H1 (cell line): ENCODE measurements at regions not wholly inside any gene's neighbourhood (a gene's known extent, or its start where the extent isn't known, plus 50 kb on each side); places are given as distances from the start of the nearest gene placed in this dataset.

Source experiments
- CTCF ChIA-PET: fragments of 300-600 bp; sonication (Branson Sonifier 250); formaldehyde crosslinking; loops from one replicate; lab custom pipeline; 2021; ENCODE audit not compliant: partially characterized antibody; lab: Charles Lee
- POLR2A ChIA-PET: fragments of 300-600 bp; sonication (Branson Sonifier 250); formaldehyde crosslinking; loops from one replicate; lab custom pipeline; 2021; ENCODE audit warnings: inconsistent platforms; ENCODE audit not compliant: partially characterized antibody; lab: Charles Lee
- DNase-seq, 2 experiments: peaks; one replicate each; pipeline versions ENCODE4 v3.0.0 to v3.0.0-alpha.2; 2010 to 2022; ENCODE audit warnings: low spot score in 2 of 2, low read depth in 1 of 2, mixed read lengths in 1 of 2
- FAIRE-seq: peaks from 2 replicates; lab custom pipeline; 2011; peaks lifted over from hg19 to GRCh38; lab: Jason Lieb, UNC
- H2AFZ ChIP-seq: 2 replicates; pipeline ENCODE4 v1.8.1; 2012; ENCODE audit warnings: low read length, inconsistent platforms
- H2AK5ac ChIP-seq: 2 replicates; pipeline ENCODE4 v1.6.1; 2013; ENCODE audit warnings: low read depth, low read length
- H2BK120ac ChIP-seq: replicated peaks from 2 replicates; pipeline ENCODE3; 2013; ENCODE audit warnings: low read depth, low read length, inconsistent platforms
- H2BK12ac ChIP-seq: 2 replicates; pipeline ENCODE4 v1.6.1; 2013; ENCODE audit warnings: low read depth, low read length
- H2BK15ac ChIP-seq: 2 replicates; pipeline ENCODE4 v1.6.1; 2013; ENCODE audit warnings: low read length
- H2BK20ac ChIP-seq: 2 replicates; pipeline ENCODE4 v1.6.1; 2013; ENCODE audit warnings: low read length
- H2BK5ac ChIP-seq: 2 replicates; pipeline ENCODE4 v1.6.1; 2013; ENCODE audit warnings: low read depth, low read length
- H3K14ac ChIP-seq: 2 replicates; pipeline ENCODE4 v1.6.1; 2013; ENCODE audit warnings: inconsistent platforms; ENCODE audit not compliant: insufficient read length
- H3K18ac ChIP-seq: 2 replicates; pipeline ENCODE4 v1.6.1; 2013; ENCODE audit warnings: low read length; ENCODE audit errors: extremely low read depth
- H3K23ac ChIP-seq: 2 replicates; pipeline ENCODE4 v1.6.1; 2013; ENCODE audit warnings: inconsistent platforms; ENCODE audit not compliant: insufficient read length
- H3K23me2 ChIP-seq: 2 replicates; pipeline ENCODE4 v1.6.1; 2013; ENCODE audit warnings: low read depth, low read length
- H3K27ac ChIP-seq: 2 replicates; pipeline ENCODE4 v1.6.1; 2011; ENCODE audit warnings: low read depth, low read length, inconsistent platforms
- H3K27me3 ChIP-seq, 4 experiments: replicated peaks in 1 of 4; 1 replicate in 1 of 4; 2 replicates in 3 of 4; pipeline versions ENCODE4 v1.6.1 to v1.8.1; 2011 to 2013; ENCODE audit warnings: low read length in 3 of 4, mild to moderate bottlenecking in 3 of 4, inconsistent platforms in 2 of 4, mixed read lengths in 2 of 4, moderate library complexity in 1 of 4; ENCODE audit not compliant: control insufficient read depth in 3 of 4, insufficient read depth in 3 of 4; ENCODE audit errors: extremely low read depth in 1 of 4
- H3K36me3 ChIP-seq, 4 experiments: 2 replicates each; pipeline versions ENCODE4 v1.6.1 to v1.8.1; 2011 to 2013; ENCODE audit warnings: mild to moderate bottlenecking in 4 of 4, low read length in 3 of 4, moderate library complexity in 2 of 4, control low read depth in 1 of 4, inconsistent platforms in 1 of 4; ENCODE audit not compliant: insufficient read depth in 4 of 4, control insufficient read depth in 2 of 4
- H3K4ac ChIP-seq: replicated peaks from 2 replicates; pipeline ENCODE3; 2013; ENCODE audit warnings: low read length, low read depth, mixed read lengths, inconsistent platforms; ENCODE audit not compliant: insufficient read length
- H3K4me1 ChIP-seq, 4 experiments: replicated peaks in 1 of 4; 1 replicate in 1 of 4; 2 replicates in 3 of 4; pipeline versions ENCODE4 v1.6.1 to v1.8.1; 2011 to 2013; ENCODE audit warnings: low read length in 3 of 4, inconsistent platforms in 2 of 4, mixed read lengths in 1 of 4; ENCODE audit not compliant: insufficient read depth in 4 of 4, control insufficient read depth in 3 of 4
- H3K4me2 ChIP-seq, 2 experiments: 2 replicates each; pipeline versions ENCODE4 v1.6.1 to v1.8.1; 2011 to 2013; ENCODE audit warnings: low read depth in 2 of 2, low read length in 2 of 2, control low read depth in 1 of 2, inconsistent platforms in 1 of 2, mild to moderate bottlenecking in 1 of 2; ENCODE audit not compliant: insufficient read depth in 1 of 2
- H3K4me3 ChIP-seq, 4 experiments: fragments of 200-600, 300-600 bp in 1 of 4; sonication (generic), shearing (Covaris generic), sonication (Bioruptor Twin) in 1 of 4; 2 replicates each; pipeline versions ENCODE4 v1.5.1 to v1.8.1; 2011 to 2016; ENCODE audit warnings: low read length in 4 of 4, low read depth in 3 of 4, control low read depth in 2 of 4, inconsistent platforms in 2 of 4, mild to moderate bottlenecking in 2 of 4, mixed read lengths in 1 of 4, moderate library complexity in 1 of 4; ENCODE audit not compliant: insufficient read depth in 2 of 4; ENCODE audit errors: extremely low read depth in 1 of 4
- H3K56ac ChIP-seq: replicated peaks from 2 replicates; pipeline ENCODE3; 2013; ENCODE audit warnings: low read depth, mild to moderate bottlenecking, mixed read lengths, low read length, inconsistent platforms; ENCODE audit not compliant: insufficient read length
- H3K79me1 ChIP-seq: 2 replicates; pipeline ENCODE4 v1.6.1; 2013; ENCODE audit warnings: low read depth, low read length, control low read depth
- H3K79me2 ChIP-seq, 2 experiments: 2 replicates each; pipeline versions ENCODE4 v1.6.1 to v1.8.1; 2012 to 2013; ENCODE audit warnings: low read length in 2 of 2, mild to moderate bottlenecking in 2 of 2, inconsistent platforms in 1 of 2; ENCODE audit not compliant: insufficient read depth in 2 of 2, control insufficient read depth in 1 of 2
- H3K9ac ChIP-seq, 4 experiments: replicated peaks in 1 of 4; 1 replicate in 1 of 4; 2 replicates in 3 of 4; pipeline versions ENCODE4 v1.6.1 to v1.8.1; 2011 to 2013; ENCODE audit warnings: low read depth in 3 of 4, low read length in 3 of 4, control low read depth in 2 of 4, mild to moderate bottlenecking in 2 of 4, moderate library complexity in 2 of 4, inconsistent platforms in 1 of 4; ENCODE audit errors: extremely low read depth in 1 of 4
- H3K9me3 ChIP-seq, 2 experiments: 2 replicates each; pipeline versions ENCODE4 v1.6.1 to v1.8.1; 2012 to 2013; ENCODE audit warnings: mild to moderate bottlenecking in 2 of 2, moderate library complexity in 2 of 2, control low read depth in 1 of 2, inconsistent platforms in 1 of 2, low read depth in 1 of 2, low read length in 1 of 2, mixed read lengths in 1 of 2; ENCODE audit not compliant: insufficient read depth in 2 of 2
- H4K20me1 ChIP-seq, 2 experiments: replicated peaks in 1 of 2; 2 replicates each; pipeline versions ENCODE3 to v1.8.1; 2011 to 2013; ENCODE audit warnings: inconsistent platforms in 2 of 2, low read length in 2 of 2, mild to moderate bottlenecking in 1 of 2; ENCODE audit not compliant: insufficient read depth in 2 of 2, control insufficient read depth in 1 of 2
- H4K5ac ChIP-seq: 2 replicates; pipeline ENCODE4 v1.6.1; 2013; ENCODE audit warnings: low read length, low read depth, mixed read lengths, inconsistent platforms; ENCODE audit not compliant: insufficient read length
- H4K8ac ChIP-seq: 2 replicates; pipeline ENCODE4 v1.8.0; 2013; ENCODE audit warnings: mild to moderate bottlenecking, moderate library complexity, low read length, inconsistent platforms; ENCODE audit not compliant: insufficient read depth; ENCODE audit errors: extremely low read depth
- H4K91ac ChIP-seq: replicated peaks from 2 replicates; pipeline ENCODE3; 2013; ENCODE audit warnings: low read length, mixed read lengths, inconsistent platforms; ENCODE audit not compliant: insufficient read length
- BACH1 ChIP-seq: IDR thresholded peaks from 2 replicates; pipeline ENCODE4 v1.6.1; 2012; ENCODE audit warnings: low read length, improper control_type of control experiment
- CBX5 ChIP-seq: fragments of 300-800, 300-1000 bp; sonication (generic); IDR thresholded peaks from 2 replicates; pipeline ENCODE4 v1.7.1; 2016; ENCODE audit warnings: antibody characterized with exemption, low read length, low read depth
- CHD1 ChIP-seq: IDR thresholded peaks from 2 replicates; pipeline ENCODE4 v1.6.1; 2012; ENCODE audit warnings: low read depth, low read length, improper control_type of control experiment
- HDAC2 ChIP-seq, 2 experiments: fragments of 300-600 bp in 1 of 2; sonication (generic) in 1 of 2; IDR thresholded peaks; 2 replicates each; pipeline ENCODE4 v1.6.1; 2011 to 2012; ENCODE audit warnings: low read depth in 2 of 2, low read length in 2 of 2, mild to moderate bottlenecking in 2 of 2, moderate library complexity in 2 of 2, borderline replicate concordance in 1 of 2, inconsistent platforms in 1 of 2
- HDAC6 ChIP-seq: IDR thresholded peaks from one replicate; pipeline ENCODE4 v1.7.1; 2012; ENCODE audit warnings: low read depth, mild to moderate bottlenecking, inconsistent platforms, low read length, moderate library complexity
- KDM1A ChIP-seq: fragments of 200-600, 300-600 bp; sonication (generic); IDR thresholded peaks from 2 replicates; pipeline ENCODE4 v1.7.1; 2016; ENCODE audit warnings: mild to moderate bottlenecking, low read length, borderline replicate concordance
- NRF1 ChIP-seq: IDR thresholded peaks from 2 replicates; pipeline ENCODE4 v1.6.1; 2011; ENCODE audit warnings: mild to moderate bottlenecking, low read depth, low read length, improper control_type of control experiment
- POU5F1 ChIP-seq: IDR thresholded peaks from 2 replicates; pipeline ENCODE4 v1.6.1; 2011; ENCODE audit warnings: low read depth, mild to moderate bottlenecking, low read length, moderate library complexity
- RFX5 ChIP-seq: IDR thresholded peaks from 2 replicates; pipeline ENCODE4 v1.6.1; 2011; ENCODE audit warnings: low read depth, low read length, improper control_type of control experiment, borderline replicate concordance
- TAF1 ChIP-seq: IDR thresholded peaks from 2 replicates; pipeline ENCODE4 v1.6.1; 2011; ENCODE audit warnings: mild to moderate bottlenecking, low read depth, low read length
- WGBS, 2 experiments: shearing (Covaris generic) in 1 of 2; methylation state at CpG; one replicate each; pipeline versions ENCODE4 v1.1.6 to v1.1.7; 2013 to 2015; ENCODE audit warnings: low lambda C conversion rate in 2 of 2, mixed read lengths in 2 of 2, inconsistent platforms in 1 of 2, low coverage in 1 of 2, missing lambda C conversion rate in 1 of 2; ENCODE audit not compliant: insufficient replicate concordance in 2 of 2, insufficient coverage in 1 of 2, insufficient read length in 1 of 2; ENCODE audit errors: extremely low coverage in 1 of 2, missing lambda C conversion rate in 1 of 2; 5-methylcytosine and 5-hydroxymethylcytosine counted together

DNA sequence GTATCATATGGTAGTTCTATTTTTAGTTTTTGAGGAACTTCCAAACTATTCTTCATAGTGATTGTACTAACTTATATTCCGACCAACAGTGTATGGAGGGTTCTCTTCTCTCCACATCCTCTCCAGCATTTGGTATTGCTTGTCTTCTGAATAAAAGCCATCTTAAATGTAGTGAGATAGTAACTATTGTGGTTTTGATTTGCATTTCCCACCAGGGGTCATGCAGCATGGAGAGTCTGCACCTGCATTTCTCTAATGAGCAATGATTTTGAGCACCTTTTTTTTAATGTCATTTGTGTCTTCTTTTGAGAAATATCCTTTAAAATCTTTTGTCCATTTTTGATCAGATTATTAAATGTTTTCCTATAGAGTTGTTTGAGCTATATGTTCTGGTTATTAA, 718.5 kb downstream of the ZBBX start:
- Histone ChIP-seq H3K27ac (no peak overlapping the region), H3K4ac (no peak overlapping the region), H3K4me3 (no peak overlapping the region), H2BK12ac (no peak overlapping the region), H3K4me2 (no peak overlapping the region), H3K4me1 (no peaks in the 10 kb centered on the region), H2AK5ac (no peak overlapping the region), H4K20me1 (no peaks in the 10 kb centered on the region), H2BK20ac (no peak overlapping the region), H3K36me3 (no peaks in the 10 kb centered on the region), H3K9me3 (no peaks in the 10 kb centered on the region; a peak in 1 of 4 replicates), H3K56ac (no peak overlapping the region), H3K23me2 (no peaks in the 10 kb centered on the region), H2BK15ac (no peak overlapping the region), H3K79me1 (no peaks in the 10 kb centered on the region), H2BK120ac (no peak overlapping the region), H2BK5ac (no peak overlapping the region), H4K5ac (no peak overlapping the region), H3K14ac (no peak overlapping the region), H4K91ac (no peak overlapping the region), H3K9ac (no peak overlapping the region), H3K27me3 (peaks cover 0 to 2% (median 0%) of the 10 kb centered on the region in 4 experiments; a peak in 1 of 7 replicates), H4K8ac (no peak overlapping the region), H3K23ac (no peak overlapping the region), H3K79me2 (no peaks in the 10 kb centered on the region), H3K18ac (no peak overlapping the region), H2AFZ (no peak overlapping the region)
- TF ChIP-seq CBX5 (no peak), TAF1 (no peak), HDAC6 (no peak), RFX5 (no peak), NRF1 (no peak), KDM1A (no peak), CHD1 (no peak), HDAC2 (IDR thresholded peaks at IDR 0.05; ENCODE audit: borderline replicate concordance in 1 of 2, low read depth in 2 of 2, low read length in 2 of 2) (no peak), BACH1 (no peak), POU5F1 (no peak)
- no peak for FAIRE-seq
- ChIA-PET POLR2A (no interaction called here), CTCF (no interaction called here)
- no peak for DNase-seq
- 82% methylated on average over 1 of the region's 1 CpG; no CpG with 5 or more reads in 1 of the 2 experiments for WGBS, 2 experiments
